Fibroblast of pulmonary artery (primary cell): ENCODE measurements at regions not wholly inside any gene's neighbourhood (a gene's known extent, or its start where the extent isn't known, plus 50 kb on each side); places are given as distances from the start of the nearest gene placed in this dataset.

Experiments
- DNase-seq: peaks from one replicate; pipeline ENCODE4 v3.0.0-alpha.2; 2010; ENCODE audit warnings: low read depth
- H3K4me3 ChIP-seq: replicated peaks from 2 replicates; pipeline ENCODE4 v1.5.1; 2011; ENCODE audit warnings: low read depth, mild to moderate bottlenecking, control low read depth, low read length, moderate library complexity
- CTCF ChIP-seq: IDR thresholded peaks from 2 replicates; pipeline ENCODE4 v1.5.1; 2011; ENCODE audit warnings: mild to moderate bottlenecking, control low read depth, low read length, inconsistent platforms; ENCODE audit errors: missing control alignments

GRCh38 chr10:4125776-4126175, 340.8 kb upstream of the KLF6 start:
- DNase-seq = no peak
- H3K4me3 ChIP-seq = no peak overlapping the region
- no peak for TF ChIP-seq CTCF

- DNase-seq = no peak
- TF ChIP-seq CTCF = no peak
- H3K4me3 ChIP-seq = no peak overlapping the region
These were observed 336.7 kb upstream of the KLF6 start for GRCh38 chr10:4121502-4122380.

GRCh38 chr10:4120096-4120853, 335.3 kb upstream of the KLF6 start:
- H3K4me3 ChIP-seq = no peak overlapping the region
- no peak for DNase-seq
- TF ChIP-seq CTCF = no peak

- TF ChIP-seq CTCF = no peak
- DNase-seq = no peak
- H3K4me3 ChIP-seq = no peak overlapping the region
These were observed 334.1 kb upstream of the KLF6 start for GRCh38 chr10:4119107-4119506.

GRCh38 chr10:4117604-4118003, 332.6 kb upstream of the KLF6 start:
- DNase-seq = no peak
- H3K4me3 ChIP-seq = no peak overlapping the region
- no peak for TF ChIP-seq CTCF

- no peak overlapping the region for H3K4me3 ChIP-seq
- DNase-seq = no peak
- TF ChIP-seq CTCF = no peak
These were observed 326.6 kb upstream of the KLF6 start for GRCh38 chr10:4111643-4112042.

- peak; percentile 20 for DNase-seq
- no peak for TF ChIP-seq CTCF
- no peak overlapping the region for H3K4me3 ChIP-seq
These were observed 324.5 kb upstream of the KLF6 start for GRCh38 chr10:4109469-4109868.
